Mesodermal cell (in vitro differentiated cells): ENCODE measurements at regions not wholly inside any gene's neighbourhood (a gene's known extent, or its start where the extent isn't known, plus 50 kb on each side); places are given as distances from the start of the nearest gene placed in this dataset.

Experiments used
- H3K27ac ChIP-seq: 2 replicates; pipeline ENCODE4 v1.7.0; 2013; ENCODE audit warnings: mild to moderate bottlenecking, low read depth, low read length, moderate library complexity; ENCODE audit not compliant: severe bottlenecking
- H3K36me3 ChIP-seq: 2 replicates; pipeline ENCODE4 v1.7.1; 2013; ENCODE audit warnings: mild to moderate bottlenecking, low read length, moderate library complexity; ENCODE audit not compliant: control insufficient read depth, insufficient read depth
- H3K4me1 ChIP-seq: one replicate; pipeline ENCODE4 v1.7.1; 2013; ENCODE audit warnings: mild to moderate bottlenecking, low read length; ENCODE audit not compliant: insufficient read depth, control insufficient read depth, poor library complexity, severe bottlenecking
- H3K4me3 ChIP-seq: 2 replicates; pipeline ENCODE4 v1.7.0; 2013; ENCODE audit warnings: low read length, control low read depth, mild to moderate bottlenecking; ENCODE audit not compliant: insufficient read depth, poor library complexity, severe bottlenecking; ENCODE audit errors: extremely low read depth
- H3K9me3 ChIP-seq: 2 replicates; pipeline ENCODE4 v1.7.1; 2013; ENCODE audit warnings: mild to moderate bottlenecking, low read length, moderate library complexity; ENCODE audit not compliant: control insufficient read depth
- WGBS, 2 experiments: methylation state at CpG; one replicate each; pipeline ENCODE4 v1.1.5; 2013; ENCODE audit warnings: missing lambda C conversion rate in 2 of 2; ENCODE audit not compliant: insufficient coverage in 2 of 2; 5-methylcytosine and 5-hydroxymethylcytosine counted together

DNA sequence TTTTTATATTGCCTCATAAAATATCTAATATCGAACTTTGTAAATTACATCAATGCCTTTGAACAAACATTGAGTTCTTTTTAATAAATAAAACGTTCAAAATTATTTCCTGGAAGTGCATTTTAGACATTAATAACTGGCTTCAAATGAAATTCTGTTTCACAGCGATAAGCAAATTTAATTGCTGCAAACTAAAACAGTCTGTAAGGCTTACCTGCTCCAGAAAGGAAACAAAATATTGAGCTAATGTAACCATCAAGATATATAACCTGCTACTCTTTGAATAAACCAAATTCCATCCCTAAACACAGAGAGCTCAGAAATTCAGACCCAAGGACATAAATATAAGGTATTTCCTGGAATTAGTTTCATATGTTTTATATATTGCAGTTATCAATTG is 651.3 kb downstream of the MED13L start:
- Histone ChIP-seq H3K36me3 (no peaks in the 10 kb centered on the region), H3K9me3 (peaks cover 16% of the 10 kb centered on the region), H3K27ac (no peak overlapping the region), H3K4me1 (no peaks in the 10 kb centered on the region), H3K4me3 (no peak overlapping the region)
- WGBS, 2 experiments, result 100% methylated on average over 1 of the region's 3 CpGs

DNA sequence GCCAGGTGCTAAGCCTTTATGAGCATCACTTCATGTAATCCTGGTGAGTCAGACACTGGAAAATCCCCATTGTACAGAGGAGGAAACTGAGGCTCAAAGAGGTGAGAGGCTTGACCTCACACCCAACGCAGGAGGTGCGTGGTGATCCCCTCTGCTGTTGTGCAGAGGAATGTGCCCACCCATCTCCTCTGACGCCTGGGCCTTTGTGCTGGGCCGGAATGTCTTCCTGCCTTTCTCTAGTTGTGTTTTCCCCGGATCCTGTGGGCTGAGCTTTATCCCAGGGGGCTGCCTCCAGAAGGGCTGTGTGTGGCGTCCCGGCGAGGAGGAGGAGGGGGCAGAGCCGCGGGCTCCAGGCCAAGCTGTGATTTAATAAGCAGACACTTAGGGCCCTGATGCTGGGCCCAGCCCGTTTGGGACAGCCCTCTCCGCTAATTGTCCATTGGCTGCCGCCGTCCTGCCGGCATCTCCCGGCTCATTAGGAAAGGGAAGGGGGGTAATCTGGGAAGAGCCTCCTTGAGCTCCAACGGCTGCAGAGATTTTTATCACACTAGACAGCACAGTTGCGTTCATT is 653.6 kb downstream of the MED13L start:
- Histone ChIP-seq H3K4me3 (no peak overlapping the region), H3K27ac (peak overlapping the region; percentile 1), H3K9me3 (peaks cover 9% of the 10 kb centered on the region), H3K4me1 (no peaks in the 10 kb centered on the region), H3K36me3 (no peaks in the 10 kb centered on the region)
- 35 to 51% methylated on average over 16 of the region's 18 CpGs for WGBS, 2 experiments

DNA sequence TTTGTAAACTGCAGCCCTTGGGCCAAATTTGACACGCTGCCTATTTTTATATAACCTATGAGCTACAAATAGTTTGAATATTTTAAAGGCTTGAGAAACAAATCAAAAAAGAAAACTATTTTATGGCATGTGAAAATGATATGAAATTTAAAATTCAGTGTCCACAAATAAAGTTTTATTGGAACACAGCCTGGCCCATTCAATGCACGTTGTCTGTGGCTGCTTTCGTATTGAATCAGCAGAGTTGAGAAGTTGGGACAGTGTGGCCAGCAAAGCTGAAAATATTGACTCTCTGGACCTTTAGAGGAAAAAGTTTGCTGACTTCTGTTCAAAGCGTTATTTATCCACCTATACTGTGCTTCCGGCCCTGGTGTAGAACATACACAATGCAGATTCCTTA is 654.2 kb downstream of the MED13L start:
- H3K27ac ChIP-seq, result no peak overlapping the region
- no peak overlapping the region for H3K4me3 ChIP-seq
- H3K9me3 ChIP-seq, result peaks cover 9% of the 10 kb centered on the region
- WGBS, 2 experiments, result 77 to 85% methylated on average over 2 to 3 of the region's 5 CpGs
- H3K36me3 ChIP-seq, result no peaks in the 10 kb centered on the region
- H3K4me1 ChIP-seq, result no peaks in the 10 kb centered on the region

DNA sequence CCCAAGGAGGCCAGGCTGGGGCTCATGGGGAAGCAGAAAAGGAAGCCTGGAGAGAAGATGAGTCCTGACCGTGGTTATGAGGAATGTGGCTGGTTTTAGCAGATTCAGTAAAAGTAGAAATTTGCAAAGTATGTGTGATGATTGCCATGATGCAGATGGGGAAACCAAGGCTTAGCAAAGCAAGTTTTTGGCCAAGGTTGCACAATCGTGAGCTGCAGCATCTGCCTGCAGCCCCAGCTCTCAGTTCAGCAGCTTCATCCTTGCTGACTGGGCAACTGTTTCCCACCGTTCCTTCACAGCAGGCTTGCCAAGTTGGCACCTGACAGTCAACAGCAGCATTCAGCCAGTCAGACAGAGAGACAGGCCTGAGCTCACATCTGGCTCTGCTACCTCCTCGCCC is 656.7 kb downstream of the MED13L start:
- WGBS, 2 experiments, result 75 to 87% methylated on average over 4 of the region's 4 CpGs
- no peak overlapping the region for H3K4me3 ChIP-seq
- no peak overlapping the region for H3K27ac ChIP-seq
- H3K9me3 ChIP-seq, result peaks cover 9% of the 10 kb centered on the region
- H3K36me3 ChIP-seq, result no peaks in the 10 kb centered on the region
- H3K4me1 ChIP-seq, result no peaks in the 10 kb centered on the region

DNA sequence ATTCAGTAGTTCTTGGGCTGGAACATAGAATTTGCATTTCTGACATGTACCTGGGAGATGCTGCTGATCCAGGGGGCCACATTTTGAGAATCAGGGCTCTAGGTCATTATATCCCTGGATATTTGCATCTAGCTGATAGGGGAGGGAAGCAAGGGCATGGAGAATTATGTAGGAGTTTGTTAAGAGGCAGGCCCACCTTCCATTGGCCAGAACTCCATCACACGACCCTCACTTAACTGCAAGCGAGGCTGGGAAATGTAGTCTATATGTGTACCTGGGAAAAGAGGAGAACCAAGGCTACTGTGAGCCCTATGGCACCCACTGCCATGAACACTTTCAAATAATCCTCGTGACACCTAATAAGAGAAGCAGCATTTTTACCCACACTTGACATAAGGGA is 657.6 kb downstream of the MED13L start:
- WGBS, 2 experiments, result 83% methylated on average over 1 of the region's 3 CpGs; no CpG with 5 or more reads in 1 of the 2 experiments
- Histone ChIP-seq H3K4me1 (no peaks in the 10 kb centered on the region), H3K9me3 (peaks cover under 1% of the 10 kb centered on the region), H3K4me3 (no peak overlapping the region), H3K27ac (no peak overlapping the region), H3K36me3 (no peaks in the 10 kb centered on the region)

DNA sequence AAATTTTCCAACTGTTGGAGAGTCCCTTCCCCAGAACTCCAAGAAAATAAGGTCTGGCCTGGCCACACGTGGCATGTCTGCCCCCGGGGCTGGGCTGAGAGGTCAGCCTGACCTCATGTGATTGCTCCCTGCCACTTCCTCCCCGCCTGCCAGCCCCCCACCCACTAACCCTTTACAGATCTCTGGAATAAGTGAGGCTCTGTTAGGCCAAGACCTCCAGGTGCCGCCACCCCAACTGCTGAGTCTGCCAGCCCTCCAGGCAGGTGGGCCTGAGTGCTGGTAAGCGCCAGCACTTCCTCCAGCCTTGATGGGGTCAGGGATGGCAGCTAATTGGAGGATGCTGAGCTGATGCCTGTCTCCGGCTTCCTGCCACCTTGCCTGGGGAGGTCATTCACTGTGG is 658.4 kb downstream of the MED13L start:
- Histone ChIP-seq H3K4me1 (no peaks in the 10 kb centered on the region), H3K36me3 (no peaks in the 10 kb centered on the region), H3K27ac (no peak overlapping the region), H3K9me3 (no peaks in the 10 kb centered on the region), H3K4me3 (no peak overlapping the region)
- 78 to 82% methylated on average over 5 of the region's 6 CpGs for WGBS, 2 experiments

DNA sequence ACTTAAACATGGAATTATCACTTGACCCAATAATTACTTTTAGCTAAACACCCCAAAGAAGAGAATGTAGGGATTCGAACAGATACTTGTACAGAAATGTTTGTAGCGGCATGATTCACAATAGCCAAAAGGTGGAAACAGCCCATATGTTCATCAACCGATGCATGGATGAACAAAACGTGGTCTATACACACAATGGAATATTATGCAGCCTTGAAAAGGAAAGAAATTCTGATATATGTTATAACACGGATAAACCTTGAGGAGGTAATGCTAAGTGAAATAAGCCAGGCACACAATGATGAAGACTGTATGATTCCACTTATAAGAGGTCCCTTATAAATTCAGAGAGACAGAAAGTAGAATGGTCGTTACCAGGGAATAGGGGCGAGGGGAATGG is 659.4 kb downstream of the MED13L start:
- no peaks in the 10 kb centered on the region for H3K9me3 ChIP-seq
- no peaks in the 10 kb centered on the region for H3K36me3 ChIP-seq
- WGBS, 2 experiments, result 90 to 96% methylated on average over 5 to 6 of the region's 7 CpGs
- no peak overlapping the region for H3K27ac ChIP-seq
- H3K4me3 ChIP-seq, result no peak overlapping the region
- H3K4me1 ChIP-seq, result no peaks in the 10 kb centered on the region

DNA sequence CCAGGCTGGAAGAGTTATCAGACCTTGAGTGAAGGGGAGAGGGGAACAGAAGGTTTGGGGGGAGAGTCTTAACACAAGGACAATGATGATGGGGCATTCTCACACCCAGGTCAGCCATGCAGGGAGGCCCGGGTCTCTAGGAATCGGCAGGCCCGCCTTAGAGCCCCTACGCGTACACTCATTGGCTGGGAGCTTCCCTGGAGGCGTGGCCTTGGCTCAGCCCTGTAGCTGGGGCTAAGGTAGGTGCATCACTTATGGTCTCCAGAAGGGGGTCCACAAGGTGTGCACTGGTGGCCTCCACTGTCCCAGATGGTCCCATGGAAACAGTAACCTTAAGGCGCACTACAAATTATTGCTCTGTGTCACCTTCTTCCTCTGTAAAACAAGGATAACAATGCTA is 660.1 kb downstream of the MED13L start:
- H3K4me1 ChIP-seq, result no peaks in the 10 kb centered on the region
- no peaks in the 10 kb centered on the region for H3K36me3 ChIP-seq
- no peaks in the 10 kb centered on the region for H3K9me3 ChIP-seq
- H3K27ac ChIP-seq, result no peak overlapping the region
- H3K4me3 ChIP-seq, result no peak overlapping the region
- 94 to 100% methylated on average over 3 to 4 of the region's 7 CpGs for WGBS, 2 experiments

DNA sequence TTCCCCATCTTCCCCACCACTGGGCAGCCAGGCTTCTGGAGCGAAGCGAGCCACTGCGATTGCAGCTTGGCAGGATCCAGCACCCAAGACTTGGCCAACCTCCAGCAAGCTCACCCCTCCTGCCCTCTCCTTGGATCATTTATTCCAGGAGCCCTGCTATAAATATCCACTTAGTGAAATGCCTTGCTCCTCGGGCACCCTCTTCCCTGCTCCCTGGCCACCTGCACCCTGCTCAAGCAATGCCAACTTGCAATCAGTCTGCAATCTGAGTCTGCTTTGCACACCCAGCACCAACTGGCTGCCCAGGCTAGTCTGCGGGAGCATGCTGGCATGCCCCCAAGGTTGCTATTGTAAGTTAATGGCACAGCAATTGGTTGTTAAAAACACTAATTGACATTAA is 666.0 kb downstream of the MED13L start:
- Histone ChIP-seq H3K27ac (no peak overlapping the region), H3K4me3 (no peak overlapping the region), H3K4me1 (peaks cover 5% of the 10 kb centered on the region), H3K9me3 (no peaks in the 10 kb centered on the region), H3K36me3 (no peaks in the 10 kb centered on the region)
- 90 to 97% methylated on average over 4 to 5 of the region's 5 CpGs for WGBS, 2 experiments

DNA sequence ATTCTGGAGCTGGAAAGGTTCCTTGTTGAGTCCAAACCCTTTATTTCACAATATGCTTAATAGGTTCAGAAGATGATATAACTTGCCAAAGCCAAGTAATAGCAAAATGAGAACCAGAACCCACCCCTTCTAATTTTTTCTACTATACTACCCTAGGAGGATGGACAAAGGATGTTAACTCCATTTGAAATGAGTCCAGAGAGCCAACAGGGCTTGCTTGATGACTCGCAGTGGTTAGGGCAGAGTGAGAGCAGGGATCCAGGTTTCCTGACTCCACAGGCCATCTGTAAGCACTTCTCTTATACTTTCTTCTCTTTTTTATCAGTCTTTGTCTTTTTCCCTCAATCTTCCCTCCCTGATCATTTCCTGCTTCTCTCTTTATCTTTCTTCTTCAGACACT is 668.1 kb downstream of the MED13L start:
- WGBS, 2 experiments, result 86% methylated on average over 1 of the region's 1 CpG; no CpG with 5 or more reads in 1 of the 2 experiments
- H3K9me3 ChIP-seq, result no peaks in the 10 kb centered on the region
- H3K27ac ChIP-seq, result no peak overlapping the region
- no peaks in the 10 kb centered on the region for H3K36me3 ChIP-seq
- H3K4me3 ChIP-seq, result no peak overlapping the region
- peaks cover 5% of the 10 kb centered on the region for H3K4me1 ChIP-seq

DNA sequence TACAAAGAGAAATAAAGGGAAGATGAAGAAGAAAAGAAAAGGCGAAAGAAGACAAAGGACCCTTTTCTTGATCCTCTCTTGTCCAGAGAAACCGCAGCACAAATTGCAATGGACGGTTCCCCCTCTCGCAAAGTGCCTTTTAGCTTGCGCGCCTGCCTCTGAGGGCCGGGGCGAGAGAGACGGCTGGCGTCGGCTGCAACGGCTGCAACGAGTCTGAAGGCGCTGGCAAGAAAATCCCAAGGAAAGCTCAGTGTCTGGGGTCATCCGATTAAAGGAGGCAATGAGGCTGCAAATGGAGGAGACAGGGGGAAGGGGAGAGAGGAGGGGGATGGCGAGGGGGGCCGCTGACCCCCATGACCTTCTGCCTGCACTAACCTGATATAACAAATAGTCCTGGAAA is 671.5 kb downstream of the MED13L start:
- Histone ChIP-seq H3K9me3 (no peaks in the 10 kb centered on the region), H3K36me3 (no peaks in the 10 kb centered on the region), H3K4me3 (no peak overlapping the region), H3K4me1 (peaks cover 5% of the 10 kb centered on the region), H3K27ac (no peak overlapping the region)
- WGBS, 2 experiments, result 88 to 90% methylated on average over 14 to 15 of the region's 17 CpGs
